Prostate gland (tissue), 2 donors: ENCODE measurements at regions not wholly inside any gene's neighbourhood (a gene's known extent, or its start where the extent isn't known, plus 50 kb on each side); places are given as distances from the start of the nearest gene placed in this dataset.

Experiments
- POLR2A ChIP-seq: fragments of 450-650 bp; IDR thresholded peaks from one replicate; pipeline ENCODE4 v1.6.1; 2016; ENCODE audit warnings: antibody characterized with exemption, mild to moderate bottlenecking
- TF ChIP-seq, protein P1 (sequence below), 4 experiments: fragments of 200-600 bp in 2 of 4; fragments of 450-650 bp in 2 of 4; sonication (generic) in 2 of 4; IDR thresholded peaks; 1 replicate in 3 of 4; 2 replicates in 1 of 4; pipeline ENCODE4 v1.5.1; 2016 to 2019; ENCODE audit warnings: antibody characterized with exemption in 4 of 4, mild to moderate bottlenecking in 2 of 4, moderate library complexity in 2 of 4

DNA sequence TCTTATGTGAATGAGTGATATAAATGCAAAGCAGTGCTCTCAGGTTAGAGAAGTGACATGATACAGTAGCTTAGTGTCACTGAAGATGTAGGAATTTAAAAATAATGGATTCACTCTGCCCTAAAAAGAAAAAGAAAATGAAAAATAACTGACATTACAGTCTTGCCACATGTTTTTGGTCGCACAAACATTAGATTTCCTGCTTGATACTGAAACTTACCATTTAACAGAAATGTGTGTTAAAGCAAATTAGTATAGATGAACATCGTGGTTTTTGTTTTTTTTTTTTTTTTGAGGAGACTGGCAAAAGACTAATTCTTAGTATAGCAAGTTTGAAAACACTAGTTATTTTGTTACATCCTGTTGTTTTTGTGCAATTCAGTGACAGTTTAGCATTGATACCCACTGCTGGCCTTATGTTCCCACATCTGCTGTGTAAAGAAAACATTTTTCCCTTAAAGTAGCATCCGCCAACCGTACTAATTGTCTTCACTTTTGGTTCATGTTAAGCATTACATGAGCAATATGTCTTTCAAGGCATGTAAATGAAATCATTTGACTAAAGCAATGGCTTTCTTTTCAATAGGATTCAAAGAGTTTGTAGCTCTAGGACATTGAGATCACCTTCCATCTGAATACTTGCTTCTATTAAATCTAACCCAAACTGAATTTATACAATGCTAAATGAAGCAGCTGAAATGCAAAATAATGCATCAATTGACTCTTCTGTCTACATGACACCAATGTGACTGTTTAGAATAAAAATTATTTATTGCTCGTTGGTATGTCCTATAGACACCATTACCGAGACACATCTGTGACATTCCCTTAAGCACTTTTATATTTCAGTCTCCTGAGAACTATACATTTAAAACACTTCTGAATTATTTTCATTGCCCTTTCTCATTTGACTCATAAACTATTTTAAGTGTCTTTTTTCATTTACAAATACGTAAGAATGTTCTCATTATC lies 859.1 kb downstream of the MAT2B start:
- TF ChIP-seq POLR2A, result no peak
- TF ChIP-seq, protein P1, sequence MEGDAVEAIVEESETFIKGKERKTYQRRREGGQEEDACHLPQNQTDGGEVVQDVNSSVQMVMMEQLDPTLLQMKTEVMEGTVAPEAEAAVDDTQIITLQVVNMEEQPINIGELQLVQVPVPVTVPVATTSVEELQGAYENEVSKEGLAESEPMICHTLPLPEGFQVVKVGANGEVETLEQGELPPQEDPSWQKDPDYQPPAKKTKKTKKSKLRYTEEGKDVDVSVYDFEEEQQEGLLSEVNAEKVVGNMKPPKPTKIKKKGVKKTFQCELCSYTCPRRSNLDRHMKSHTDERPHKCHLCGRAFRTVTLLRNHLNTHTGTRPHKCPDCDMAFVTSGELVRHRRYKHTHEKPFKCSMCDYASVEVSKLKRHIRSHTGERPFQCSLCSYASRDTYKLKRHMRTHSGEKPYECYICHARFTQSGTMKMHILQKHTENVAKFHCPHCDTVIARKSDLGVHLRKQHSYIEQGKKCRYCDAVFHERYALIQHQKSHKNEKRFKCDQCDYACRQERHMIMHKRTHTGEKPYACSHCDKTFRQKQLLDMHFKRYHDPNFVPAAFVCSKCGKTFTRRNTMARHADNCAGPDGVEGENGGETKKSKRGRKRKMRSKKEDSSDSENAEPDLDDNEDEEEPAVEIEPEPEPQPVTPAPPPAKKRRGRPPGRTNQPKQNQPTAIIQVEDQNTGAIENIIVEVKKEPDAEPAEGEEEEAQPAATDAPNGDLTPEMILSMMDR (IDR thresholded peaks at IDR 0.05), result no peak
